ENCODE measurements at regions not wholly inside any gene's neighbourhood (a gene's known extent, or its start where the extent isn't known, plus 50 kb on each side); places are given as distances from the start of the nearest gene placed in this dataset.

DNA sequence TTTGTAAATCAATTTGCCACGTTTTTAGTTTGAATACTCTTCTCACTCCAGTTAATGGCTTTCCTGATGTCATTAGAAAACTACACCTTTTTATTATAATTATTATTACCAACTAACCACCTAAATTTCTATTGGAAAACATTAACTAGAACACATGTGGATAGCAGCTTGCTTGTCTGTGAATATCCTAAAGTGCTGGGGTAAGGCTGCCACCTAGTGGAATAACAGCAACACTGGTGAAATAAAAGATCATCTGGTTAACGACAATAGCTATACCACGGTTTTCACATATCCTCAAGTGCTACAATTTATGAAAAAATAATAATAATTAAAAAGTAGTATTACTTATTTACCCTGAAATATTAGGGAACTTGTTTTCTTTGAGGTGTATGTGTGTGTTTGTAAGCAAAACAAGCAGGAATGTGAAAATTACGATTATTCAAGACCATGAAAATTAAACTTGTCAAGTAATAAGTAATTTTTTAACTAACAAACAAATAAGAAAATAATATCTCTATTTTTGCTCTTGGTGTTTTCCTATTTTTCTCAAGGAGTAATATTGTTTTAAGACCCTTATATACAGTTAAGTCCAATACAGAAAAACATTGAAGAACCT lies 130.1 kb upstream of the TECRL start:
- Histone ChIP-seq H3K27ac (no peak overlapping the region), H3K4me3 (no peak overlapping the region)
- TF ChIP-seq, protein P1, sequence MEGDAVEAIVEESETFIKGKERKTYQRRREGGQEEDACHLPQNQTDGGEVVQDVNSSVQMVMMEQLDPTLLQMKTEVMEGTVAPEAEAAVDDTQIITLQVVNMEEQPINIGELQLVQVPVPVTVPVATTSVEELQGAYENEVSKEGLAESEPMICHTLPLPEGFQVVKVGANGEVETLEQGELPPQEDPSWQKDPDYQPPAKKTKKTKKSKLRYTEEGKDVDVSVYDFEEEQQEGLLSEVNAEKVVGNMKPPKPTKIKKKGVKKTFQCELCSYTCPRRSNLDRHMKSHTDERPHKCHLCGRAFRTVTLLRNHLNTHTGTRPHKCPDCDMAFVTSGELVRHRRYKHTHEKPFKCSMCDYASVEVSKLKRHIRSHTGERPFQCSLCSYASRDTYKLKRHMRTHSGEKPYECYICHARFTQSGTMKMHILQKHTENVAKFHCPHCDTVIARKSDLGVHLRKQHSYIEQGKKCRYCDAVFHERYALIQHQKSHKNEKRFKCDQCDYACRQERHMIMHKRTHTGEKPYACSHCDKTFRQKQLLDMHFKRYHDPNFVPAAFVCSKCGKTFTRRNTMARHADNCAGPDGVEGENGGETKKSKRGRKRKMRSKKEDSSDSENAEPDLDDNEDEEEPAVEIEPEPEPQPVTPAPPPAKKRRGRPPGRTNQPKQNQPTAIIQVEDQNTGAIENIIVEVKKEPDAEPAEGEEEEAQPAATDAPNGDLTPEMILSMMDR (IDR thresholded peaks at IDR 0.05) = peak; percentile 53
- no peak for DNase-seq (ENCODE audit: low spot score)

DNA sequence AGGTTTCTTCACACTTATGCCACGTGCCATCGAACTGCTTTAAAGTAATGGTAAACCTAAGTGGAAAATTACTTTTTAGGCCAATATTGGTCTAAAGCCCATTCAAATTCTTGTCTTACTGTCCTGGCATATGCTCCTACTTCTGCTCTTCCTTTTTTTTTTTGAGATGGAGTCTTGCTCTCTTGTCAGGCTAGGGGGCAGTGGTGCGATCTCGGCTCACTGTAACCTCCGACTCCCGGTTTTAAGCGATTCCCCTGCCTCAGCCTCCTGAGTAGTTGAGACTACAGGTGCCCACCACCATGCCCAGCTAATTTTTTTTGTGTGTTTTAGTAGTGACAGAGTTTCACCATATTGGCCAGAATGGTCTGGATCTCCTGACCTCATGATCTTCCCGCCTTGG lies 129.0 kb upstream of the TECRL start:
- no peak for DNase-seq (ENCODE audit: low spot score)
- Histone ChIP-seq H3K4me3 (no peak overlapping the region), H3K27ac (no peak overlapping the region)
- TF ChIP-seq, protein P1 (IDR thresholded peaks at IDR 0.05) = no peak

DNA sequence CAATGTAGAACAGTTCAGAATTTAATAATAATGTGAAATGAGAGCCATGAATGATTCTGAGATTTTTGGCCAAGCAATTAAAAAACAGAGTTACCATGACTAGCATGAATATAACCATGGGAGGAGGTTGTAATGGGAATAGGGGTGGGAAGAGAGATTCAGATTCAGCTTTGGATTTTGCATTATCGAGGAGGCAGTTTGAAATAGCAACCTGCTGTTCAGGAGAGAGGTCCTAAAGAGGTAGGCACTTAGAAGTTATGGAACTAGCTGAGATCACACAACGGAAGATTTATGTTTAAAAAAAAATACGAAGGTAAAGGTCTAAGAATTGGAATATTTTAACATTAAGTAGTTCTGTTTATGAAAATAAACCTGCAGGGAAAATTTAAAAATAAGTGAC lies 124.4 kb upstream of the TECRL start:
- Histone ChIP-seq H3K27ac (no peak overlapping the region), H3K4me3 (no peak overlapping the region)
- TF ChIP-seq, protein P1 (IDR thresholded peaks at IDR 0.05) = no peak
- no peak for DNase-seq (ENCODE audit: low spot score)

DNA sequence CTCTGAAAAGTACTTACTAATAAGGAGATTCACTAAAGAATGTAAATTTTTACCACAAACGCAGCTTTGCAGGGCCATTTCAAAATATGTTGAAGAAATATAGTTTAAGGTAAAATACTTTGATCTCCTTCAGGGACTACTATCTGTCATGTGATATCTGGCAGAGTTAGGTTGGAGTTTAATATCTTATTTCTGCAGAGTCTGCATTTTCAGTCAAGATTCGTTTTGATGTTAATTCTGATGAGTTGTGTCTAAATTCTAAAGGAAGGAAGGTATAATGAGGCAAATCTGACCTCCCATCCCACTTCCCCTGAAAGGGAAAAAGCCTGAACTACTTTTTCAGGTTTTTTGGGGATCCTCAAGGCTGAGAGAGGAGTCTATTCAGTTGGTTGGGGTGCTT lies 123.9 kb upstream of the TECRL start:
- DNase-seq (ENCODE audit: low spot score) = no peak
- H3K4me3 ChIP-seq = no peak overlapping the region
- TF ChIP-seq, protein P1 (IDR thresholded peaks at IDR 0.05) = no peak
- H3K27ac ChIP-seq = no peak overlapping the region

DNA sequence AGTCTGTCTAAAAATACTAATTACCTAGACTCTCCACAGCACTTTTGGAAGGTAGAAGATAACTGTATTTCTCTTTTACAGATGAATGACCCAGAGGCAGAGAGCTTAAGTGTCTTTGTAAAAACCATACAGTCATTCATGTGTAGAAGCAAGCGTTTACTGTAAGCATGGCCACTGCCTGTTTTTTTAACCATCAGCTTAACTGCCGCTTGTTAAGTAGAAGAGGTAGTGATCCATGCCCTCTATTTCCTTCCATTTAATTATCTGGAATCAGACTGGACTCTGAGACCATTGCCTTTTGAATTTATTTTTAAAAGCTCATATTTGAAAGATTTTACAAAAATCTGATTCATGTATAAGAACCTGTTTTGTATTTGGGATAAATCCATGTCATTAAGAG lies 111.2 kb upstream of the TECRL start:
- TF ChIP-seq, protein P1 (IDR thresholded peaks at IDR 0.05) = no peak
- Histone ChIP-seq H3K4me3 (no peak overlapping the region), H3K27ac (no peak overlapping the region)
- DNase-seq (ENCODE audit: low spot score) = no peak

DNA sequence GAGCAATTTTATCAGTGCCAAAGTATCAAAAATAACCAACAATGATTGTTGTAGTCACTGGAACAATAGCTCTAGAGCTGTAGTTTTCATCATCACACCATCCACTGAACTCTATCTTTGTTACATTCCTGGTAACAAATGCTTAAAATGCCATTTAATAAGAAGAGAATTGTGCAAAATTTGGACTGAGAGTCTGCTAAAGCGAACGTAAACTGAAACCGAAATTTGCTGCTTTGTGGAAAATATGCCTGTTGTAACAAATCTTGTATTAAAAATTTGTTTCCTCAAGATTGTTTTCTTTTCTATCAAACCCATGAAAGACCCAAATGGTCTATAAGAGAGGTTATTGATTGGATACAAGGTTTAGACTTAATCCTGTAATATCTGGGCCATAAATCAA lies 109.3 kb upstream of the TECRL start:
- DNase-seq (ENCODE audit: low spot score) = no peak
- TF ChIP-seq, protein P1 (IDR thresholded peaks at IDR 0.05) = no peak
- H3K4me3 ChIP-seq = no peak overlapping the region
- no peak overlapping the region for H3K27ac ChIP-seq

DNA sequence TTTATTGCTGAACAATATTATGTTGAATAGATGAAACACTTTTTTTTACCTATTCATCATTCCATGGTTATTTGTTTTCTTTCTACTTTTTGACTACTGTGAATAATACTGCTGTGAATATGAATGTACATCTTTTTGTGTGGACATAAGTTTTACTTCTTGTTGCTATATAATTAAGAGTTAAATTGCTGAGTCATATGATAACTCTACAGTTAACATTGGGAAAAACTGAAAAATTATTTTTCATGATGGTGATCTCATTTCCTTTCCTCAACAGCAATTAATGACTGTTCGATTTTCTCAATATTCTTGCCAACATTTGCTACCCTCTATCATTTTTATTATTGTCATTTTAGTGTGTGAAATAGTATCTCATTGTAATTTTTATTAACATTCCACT lies 106.9 kb upstream of the TECRL start:
- no peak overlapping the region for H3K4me3 ChIP-seq
- TF ChIP-seq, protein P1 (IDR thresholded peaks at IDR 0.05) = no peak
- no peak for DNase-seq (ENCODE audit: low spot score)
- H3K27ac ChIP-seq = no peak overlapping the region

All from coronary artery (tissue), 2 donors.